ENCODE measurements at regions not wholly inside any gene's neighbourhood (a gene's known extent, or its start where the extent isn't known, plus 50 kb on each side); places are given as distances from the start of the nearest gene placed in this dataset.

GRCh38 chr12:124453419-124454351 is 113.7 kb downstream of the NCOR2 start (continued):
- no peak for TF ChIP-seq E4F1 (IDR thresholded peaks at IDR 0.05; ENCODE audit: borderline replicate concordance, partially characterized antibody)
- no peak for TF ChIP-seq BCLAF1 (IDR thresholded peaks at IDR 0.05)
- no peak for TF ChIP-seq RB1 (IDR thresholded peaks at IDR 0.05; ENCODE audit: borderline replicate concordance)
- peak; percentile 25; the same call in 1 of the 2 replicates for TF ChIP-seq SPI1 (IDR thresholded peaks at IDR 0.05; ENCODE audit: borderline replicate concordance, insufficient read depth, low read depth, low read length)
- TF ChIP-seq LARP7 (IDR thresholded peaks at IDR 0.05): no peak
- TF ChIP-seq CHD4 (IDR thresholded peaks at IDR 0.05): no peak
- TF ChIP-seq WRNIP1 (IDR thresholded peaks at IDR 0.05; ENCODE audit: borderline replicate concordance, low read depth, low read length): no peak
- 0 out of 2 replicates have a peak, but pooled peaks have one; percentile 26 for TF ChIP-seq REST (IDR thresholded peaks at IDR 0.05; ENCODE audit: low read depth, low read length)
- peak; percentile 84 for TF ChIP-seq EED (IDR thresholded peaks at IDR 0.05; ENCODE audit: low read depth)
- TF ChIP-seq IKZF2 (IDR thresholded peaks at IDR 0.05): peak; percentile 73 to 82
- TF ChIP-seq NRF1 (conservative IDR thresholded peaks at IDR 0.05; ENCODE audit: low read depth, low read length): no peak
- TF ChIP-seq SMARCA5 (IDR thresholded peaks at IDR 0.05): no peak
- peak; percentile 51; the same call in 1 of the 2 replicates for TF ChIP-seq MTA2 (IDR thresholded peaks at IDR 0.05; ENCODE audit: low read depth)
- TF ChIP-seq MLLT1 (IDR thresholded peaks at IDR 0.05): no peak
- no peak for TF ChIP-seq ZNF274 (IDR thresholded peaks at IDR 0.05; ENCODE audit: insufficient read depth, insufficient read length)
- TF ChIP-seq KAT2A (conservative IDR thresholded peaks at IDR 0.05; ENCODE audit: control insufficient read depth, low read depth, low read length): no peak
- TF ChIP-seq SUZ12 (IDR thresholded peaks at IDR 0.05; ENCODE audit: unreplicated experiment): no peak
- TF ChIP-seq BMI1 (IDR thresholded peaks at IDR 0.05; ENCODE audit: borderline replicate concordance): no peak
- peak; percentile 78 for TF ChIP-seq RUNX3 (IDR thresholded peaks at IDR 0.05; ENCODE audit: low read length)
- no peak for TF ChIP-seq KLF5 (IDR thresholded peaks at IDR 0.05; ENCODE audit: partially characterized antibody)

All from GM12878 (cell line).